CD8-positive, alpha-beta memory T cell (primary cell): ENCODE measurements at regions not wholly inside any gene's neighbourhood (a gene's known extent, or its start where the extent isn't known, plus 50 kb on each side); places are given as distances from the start of the nearest gene placed in this dataset.

Experiments
- CTCF ChIA-PET: fragments of 350-600 bp; sonication (Branson Sonifier 250); formaldehyde crosslinking; loops from one replicate; lab custom pipeline; 2021; ENCODE audit warnings: antibody characterized with exemption; lab: Charles Lee
- POLR2A ChIA-PET: fragments of 350-600 bp; sonication (Branson Sonifier 250); formaldehyde crosslinking; loops from one replicate; lab custom pipeline; 2021; ENCODE audit warnings: antibody characterized with exemption; lab: Charles Lee
- DNase-seq, 5 donors: peaks; one replicate each; pipeline versions ENCODE4 v3.0.0 to v3.0.0-alpha.2; 2020 to 2022; ENCODE audit warnings: mixed read lengths in 1 of 5
- H3K27ac ChIP-seq: one replicate; pipeline ENCODE4 v1.7.0; 2013; ENCODE audit warnings: low read depth, mild to moderate bottlenecking, low read length, moderate library complexity
- H3K27me3 ChIP-seq: 2 replicates; pipeline ENCODE4 v1.7.0; 2013; ENCODE audit warnings: low read length, mild to moderate bottlenecking; ENCODE audit not compliant: insufficient read depth, poor library complexity, severe bottlenecking
- H3K36me3 ChIP-seq: 2 replicates; pipeline ENCODE4 v1.7.0; 2013; ENCODE audit warnings: mild to moderate bottlenecking, low read length, moderate library complexity; ENCODE audit not compliant: insufficient read depth
- H3K4me1 ChIP-seq: 2 replicates; pipeline ENCODE4 v1.7.0; 2013; ENCODE audit warnings: mild to moderate bottlenecking, low read length, moderate library complexity; ENCODE audit not compliant: insufficient read depth
- H3K4me3 ChIP-seq: 2 replicates; pipeline ENCODE4 v1.7.0; 2013; ENCODE audit warnings: mild to moderate bottlenecking, low read length
- H3K9me3 ChIP-seq: 2 replicates; pipeline ENCODE4 v1.7.0; 2013; ENCODE audit warnings: mild to moderate bottlenecking, low read length
- H3K27ac Mint-ChIP-seq, 8 donors: one replicate each; pipeline ENCODE4 v1.8.0; 2020 to 2021; ENCODE audit warnings: mixed read lengths in 8 of 8, mild to moderate bottlenecking in 6 of 8, inconsistent platforms in 3 of 8, moderate library complexity in 3 of 8
- H3K27me3 Mint-ChIP-seq, 2 donors: one replicate each; pipeline ENCODE4 v1.8.0; 2020 to 2021; ENCODE audit warnings: mixed read lengths in 2 of 2, mild to moderate bottlenecking in 1 of 2, moderate library complexity in 1 of 2
- H3K36me3 Mint-ChIP-seq, 3 donors: one replicate each; pipeline ENCODE4 v1.8.0; 2020 to 2021; ENCODE audit warnings: mixed read lengths in 3 of 3, inconsistent platforms in 1 of 3, mild to moderate bottlenecking in 1 of 3
- H3K4me1 Mint-ChIP-seq, 3 donors: one replicate each; pipeline ENCODE4 v1.8.0; 2020 to 2021; ENCODE audit warnings: mixed read lengths in 3 of 3, inconsistent platforms in 1 of 3, mild to moderate bottlenecking in 1 of 3
- H3K4me3 Mint-ChIP-seq, 7 donors: one replicate each; pipeline ENCODE4 v1.8.0; 2020 to 2021; ENCODE audit warnings: mixed read lengths in 7 of 7, mild to moderate bottlenecking in 6 of 7, moderate library complexity in 4 of 7, inconsistent platforms in 2 of 7
- H3K9me3 Mint-ChIP-seq, 5 donors: one replicate each; pipeline ENCODE4 v1.8.0; 2020 to 2022; ENCODE audit warnings: mixed read lengths in 5 of 5, mild to moderate bottlenecking in 3 of 5, moderate library complexity in 2 of 5, inconsistent platforms in 1 of 5

GRCh38 chr5:76030343-76030742, 52.8 kb upstream of the SV2C start:
- Histone ChIP-seq H3K9me3 (no peaks in the 10 kb centered on the region), H3K36me3 (no peaks in the 10 kb centered on the region), H3K27ac (no peak overlapping the region), H3K4me1 (no peaks in the 10 kb centered on the region), H3K4me3 (no peak overlapping the region), H3K27me3 (no peaks in the 10 kb centered on the region)
- no peak for DNase-seq
- Mint-ChIP-seq H3K27ac (no peak overlapping the region), H3K4me1 (no peaks in the 10 kb centered on the region), H3K36me3 (no peaks in the 10 kb centered on the region), H3K4me3 (peak overlapping the region in 1 of 7 donors; percentile 5), H3K27me3 (peaks cover 6 to 35% of the 10 kb centered on the region in 2 donors), H3K9me3 (peaks cover 0 to 10% (median 7%) of the 10 kb centered on the region in 5 donors)
- ChIA-PET POLR2A (no interaction called here), CTCF (no interaction called here)

- no peaks in the 10 kb centered on the region for H3K36me3 Mint-ChIP-seq
- no peak overlapping the region for H3K27ac ChIP-seq
Observed at GRCh38 chr5:76029739-76030138, 53.4 kb upstream of the SV2C start.

GRCh38 chr5:76025790-76026189, 57.4 kb upstream of the SV2C start:
- CTCF ChIA-PET, result no interaction called here
- no peak overlapping the region for H3K4me3 ChIP-seq

More at GRCh38 chr5:76029739-76030138, 53.4 kb upstream of the SV2C start:
- Mint-ChIP-seq H3K9me3 (peaks cover 0 to 7% (median 1%) of the 10 kb centered on the region in 5 donors), H3K27me3 (peaks cover 4 to 33% of the 10 kb centered on the region in 2 donors), H3K4me3 (no peak overlapping the region), H3K4me1 (no peaks in the 10 kb centered on the region), H3K27ac (no peak overlapping the region)
- no peak for DNase-seq
- no peak overlapping the region for H3K4me3 ChIP-seq
- no peaks in the 10 kb centered on the region for H3K4me1 ChIP-seq
- H3K9me3 ChIP-seq, result no peaks in the 10 kb centered on the region
- POLR2A ChIA-PET, result no interaction called here
- CTCF ChIA-PET, result no interaction called here
- no peaks in the 10 kb centered on the region for H3K36me3 ChIP-seq
- H3K27me3 ChIP-seq, result no peaks in the 10 kb centered on the region

GRCh38 chr5:76025069-76025468, 58.1 kb upstream of the SV2C start:
- H3K36me3 Mint-ChIP-seq, result no peaks in the 10 kb centered on the region
- POLR2A ChIA-PET, result no interaction called here
- no peak overlapping the region for H3K4me3 Mint-ChIP-seq
- H3K9me3 Mint-ChIP-seq, result no peaks in the 10 kb centered on the region
- Histone ChIP-seq H3K4me3 (no peak overlapping the region), H3K9me3 (no peaks in the 10 kb centered on the region), H3K27me3 (no peaks in the 10 kb centered on the region), H3K4me1 (no peaks in the 10 kb centered on the region), H3K36me3 (no peaks in the 10 kb centered on the region), H3K27ac (no peak overlapping the region)
- H3K4me1 Mint-ChIP-seq, result no peaks in the 10 kb centered on the region
- no peak for DNase-seq
- no peak overlapping the region for H3K27ac Mint-ChIP-seq
- peaks cover 1 to 38% of the 10 kb centered on the region in 2 donors for H3K27me3 Mint-ChIP-seq
- CTCF ChIA-PET, result no interaction called here

More at GRCh38 chr5:76025790-76026189, 57.4 kb upstream of the SV2C start:
- Mint-ChIP-seq H3K27ac (no peak overlapping the region), H3K4me1 (no peaks in the 10 kb centered on the region), H3K27me3 (peaks cover 3 to 38% of the 10 kb centered on the region in 2 donors), H3K36me3 (no peaks in the 10 kb centered on the region), H3K4me3 (no peak overlapping the region), H3K9me3 (no peaks in the 10 kb centered on the region)
- no peaks in the 10 kb centered on the region for H3K36me3 ChIP-seq
- DNase-seq, result no peak
- H3K27me3 ChIP-seq, result no peaks in the 10 kb centered on the region
- H3K4me1 ChIP-seq, result no peaks in the 10 kb centered on the region
- no peaks in the 10 kb centered on the region for H3K9me3 ChIP-seq
- POLR2A ChIA-PET, result no interaction called here
- H3K27ac ChIP-seq, result no peak overlapping the region

GRCh38 chr5:76022611-76023010, 60.6 kb upstream of the SV2C start:
- Histone ChIP-seq H3K27ac (no peak overlapping the region), H3K36me3 (no peaks in the 10 kb centered on the region), H3K27me3 (no peaks in the 10 kb centered on the region), H3K9me3 (no peaks in the 10 kb centered on the region), H3K4me3 (no peak overlapping the region), H3K4me1 (no peaks in the 10 kb centered on the region)
- Mint-ChIP-seq H3K4me1 (no peaks in the 10 kb centered on the region), H3K27me3 (peaks cover 1 to 46% of the 10 kb centered on the region in 2 donors), H3K27ac (no peak overlapping the region), H3K9me3 (no peaks in the 10 kb centered on the region), H3K36me3 (no peaks in the 10 kb centered on the region), H3K4me3 (no peak overlapping the region)
- ChIA-PET POLR2A (no interaction called here), CTCF (no interaction called here)
- DNase-seq, result no peak

GRCh38 chr5:76021936-76022584, 61.1 kb upstream of the SV2C start:
- no peak overlapping the region for H3K27ac ChIP-seq
- no peaks in the 10 kb centered on the region for H3K27me3 ChIP-seq
- H3K9me3 Mint-ChIP-seq, result no peaks in the 10 kb centered on the region
- no peak overlapping the region for H3K4me3 Mint-ChIP-seq
- no peak overlapping the region for H3K4me3 ChIP-seq
- H3K4me1 Mint-ChIP-seq, result no peaks in the 10 kb centered on the region
- no peak for DNase-seq
- H3K27me3 Mint-ChIP-seq, result peaks cover 1 to 48% of the 10 kb centered on the region in 2 donors
- POLR2A ChIA-PET, result no interaction called here
- CTCF ChIA-PET, result no interaction called here
- no peaks in the 10 kb centered on the region for H3K9me3 ChIP-seq
- no peaks in the 10 kb centered on the region for H3K36me3 ChIP-seq
- H3K36me3 Mint-ChIP-seq, result no peaks in the 10 kb centered on the region
- H3K4me1 ChIP-seq, result no peaks in the 10 kb centered on the region
- H3K27ac Mint-ChIP-seq, result no peak overlapping the region

GRCh38 chr5:76016258-76016657, 66.9 kb upstream of the SV2C start:
- H3K27me3 ChIP-seq, result no peaks in the 10 kb centered on the region
- H3K9me3 Mint-ChIP-seq, result peaks cover 0 to 6% (median 0%) of the 10 kb centered on the region in 5 donors
- H3K27me3 Mint-ChIP-seq, result peaks cover 12 to 52% of the 10 kb centered on the region in 2 donors
- no peaks in the 10 kb centered on the region for H3K4me1 Mint-ChIP-seq
- no peaks in the 10 kb centered on the region for H3K9me3 ChIP-seq
- H3K27ac Mint-ChIP-seq, result no peak overlapping the region
- ChIA-PET CTCF (no interaction called here), POLR2A (no interaction called here)
- H3K36me3 ChIP-seq, result no peaks in the 10 kb centered on the region
- no peak overlapping the region for H3K27ac ChIP-seq
- no peaks in the 10 kb centered on the region for H3K4me1 ChIP-seq
- H3K36me3 Mint-ChIP-seq, result no peaks in the 10 kb centered on the region
- H3K4me3 Mint-ChIP-seq, result no peak overlapping the region
- no peak for DNase-seq
- H3K4me3 ChIP-seq, result no peak overlapping the region

- no peaks in the 10 kb centered on the region for H3K27me3 ChIP-seq
- H3K36me3 ChIP-seq, result no peaks in the 10 kb centered on the region
- Mint-ChIP-seq H3K27ac (peak overlapping the region in 1 of 8 donors; percentile 57), H3K36me3 (no peaks in the 10 kb centered on the region), H3K4me3 (no peak overlapping the region), H3K4me1 (no peaks in the 10 kb centered on the region), H3K9me3 (peaks cover 0 to 6% (median 0%) of the 10 kb centered on the region in 5 donors), H3K27me3 (peaks cover 11 to 55% of the 10 kb centered on the region in 2 donors)
- no peaks in the 10 kb centered on the region for H3K9me3 ChIP-seq
- no peak overlapping the region for H3K4me3 ChIP-seq
- ChIA-PET POLR2A (no interaction called here), CTCF (no interaction called here)
- DNase-seq, result no peak
- no peaks in the 10 kb centered on the region for H3K4me1 ChIP-seq
- H3K27ac ChIP-seq, result no peak overlapping the region
Observed at GRCh38 chr5:76014005-76014404, 69.2 kb upstream of the SV2C start.
